ENCODE measurements at regions not wholly inside any gene's neighbourhood (a gene's known extent, or its start where the extent isn't known, plus 50 kb on each side); places are given as distances from the start of the nearest gene placed in this dataset.

- Histone ChIP-seq H3K27me3 (ENCODE audit: insufficient read depth, low read length) (no peaks in the 10 kb centered on the region; the same call in 1 of the 2 replicates), H3K79me1 (ENCODE audit: insufficient read depth, low read depth, low read length, poor library complexity, severe bottlenecking) (no peaks in the 10 kb centered on the region), H4K20me1 (ENCODE audit: control insufficient read depth, insufficient read depth, insufficient read length) (no peaks in the 10 kb centered on the region), H3K23me2 (ENCODE audit: insufficient read length, low read depth, low read length, poor library complexity, severe bottlenecking) (no peaks in the 10 kb centered on the region), H3K79me2 (ENCODE audit: insufficient read depth, low read length) (no peaks in the 10 kb centered on the region), H3K56ac (ENCODE audit: insufficient read length, low read depth, low read length) (no peak overlapping the region), H3K4ac (ENCODE audit: low read depth, low read length) (no peak overlapping the region), H4K91ac (ENCODE audit: insufficient read length, low read depth, low read length) (no peak overlapping the region), H3K4me2 (ENCODE audit: insufficient read depth, insufficient read length, low read length) (no peak overlapping the region), H3K4me1 (ENCODE audit: insufficient read depth, low read length) (peaks cover 4% of the 10 kb centered on the region), H3K9ac (ENCODE audit: extremely low read depth, insufficient read length, low read length) (no peak overlapping the region), H3K27ac (ENCODE audit: insufficient read length, low read depth, low read length) (no peak overlapping the region), H4K8ac (replicated peaks; ENCODE audit: insufficient read length, low read depth, low read length) (no peak overlapping the region), H2BK20ac (ENCODE audit: low read depth, low read length, poor library complexity, severe bottlenecking) (no peak overlapping the region), H2BK5ac (ENCODE audit: insufficient read length, low read length) (no peak overlapping the region), H2BK12ac (ENCODE audit: insufficient read length, low read depth, low read length) (no peak overlapping the region), H3T11ph (ENCODE audit: low read length) (no peak overlapping the region), H3K18ac (ENCODE audit: insufficient read length, low read depth, low read length) (no peak overlapping the region), H2AK5ac (ENCODE audit: insufficient read length, low read length) (no peak overlapping the region), H3K23ac (ENCODE audit: insufficient read length, low read depth, low read length) (no peak overlapping the region), H3K14ac (ENCODE audit: insufficient read depth, low read length) (no peak overlapping the region), H4K5ac (ENCODE audit: insufficient read length, low read depth, low read length) (no peak overlapping the region), H2BK120ac (ENCODE audit: low read depth, low read length, poor library complexity, severe bottlenecking) (no peak overlapping the region), H2AFZ (ENCODE audit: low read length) (no peak overlapping the region), H2BK15ac (ENCODE audit: low read depth, low read length) (no peak overlapping the region), H3K9me3 (ENCODE audit: control insufficient read depth, low read depth, low read length) (no peaks in the 10 kb centered on the region)
- Mint-ChIP-seq H3K9me3 (no peaks in the 10 kb centered on the region), H3K27me3 (ENCODE audit: low read depth) (peaks cover 44% of the 10 kb centered on the region), H3K36me3 (ENCODE audit: insufficient read depth in 1 of 3, low read depth in 3 of 3) (no peaks in the 10 kb centered on the region; a peak in 1 of 7 replicates), H3K27ac (no peak overlapping the region), H3K4me3 (no peak overlapping the region), H3K4me1 (peaks cover 25 to 34% of the 10 kb centered on the region in 2 experiments)
- peak; percentile 22 for DNase-seq
- TF ChIP-seq CTCF (conservative IDR thresholded peaks at IDR 0.05): no peak
- no CpG with 5 or more reads among the region's 9 CpGs for WGBS (ENCODE audit: extremely low coverage, insufficient read length, low lambda C conversion rate)
Measured at GRCh38 chr13:111659219-111659775, 338.9 kb downstream of the TEX29 start.
